ENCODE measurements at regions not wholly inside any gene's neighbourhood (a gene's known extent, or its start where the extent isn't known, plus 50 kb on each side); places are given as distances from the start of the nearest gene placed in this dataset.
"Not testable (repeated sequence)": the region's sequence is repeated elsewhere in the genome, so short reads cannot be mapped to it uniquely, and the experiment has no call there.

GRCh38 chr16:90168349-90169126, 91.4 kb upstream of the PRDM7 start:
- ATAC-seq; intact Hi-C loops (cut with micrococcal nuclease; ENCODE audit: unreplicated experiment); H3K4me2 ChIP-seq (ENCODE audit: control insufficient read depth, insufficient read depth); H3K4me3 ChIP-seq; H3K27ac ChIP-seq (ENCODE audit: control insufficient read depth, insufficient read depth); in situ Hi-C loops (cut with MboI); H3K9ac ChIP-seq (ENCODE audit: control insufficient read depth, insufficient read depth, low read length); BruUV-seq (replicated peaks); H3K36me3 ChIP-seq (ENCODE audit: control insufficient read depth in 2 of 2, insufficient read depth in 2 of 2, low read length in 1 of 2); H2AFZ ChIP-seq (ENCODE audit: control insufficient read depth, low read depth, low read length); POLR2A ChIA-PET; RAD21 ChIA-PET (ENCODE audit: unreplicated experiment); H4K20me1 ChIP-seq (ENCODE audit: control insufficient read depth, insufficient read depth); FAIRE-seq; H3K79me2 ChIP-seq (ENCODE audit: control insufficient read depth, insufficient read depth, low read length); H3K4me1 ChIP-seq (ENCODE audit: control insufficient read depth, insufficient read depth, low read length); H3K27me3 ChIP-seq (replicated peaks in 1 of 2; ENCODE audit: control insufficient read depth in 2 of 2, insufficient read depth in 2 of 2, low read length in 1 of 2); H3K9me3 ChIP-seq (replicated peaks; ENCODE audit: control insufficient read depth, insufficient read depth, low read length); SMC1A ChIA-PET (ENCODE audit: uncharacterized antibody, unreplicated experiment); DNase-seq (ENCODE audit: low read depth, low spot score); CTCF ChIA-PET: not testable (repeated sequence)
- 83% methylated on average over 14 of the region's 38 CpGs for WGBS (ENCODE audit: insufficient coverage, insufficient replicate concordance, low lambda C conversion rate, missing lambda C conversion rate)

GRCh38 chr16:90167734-90168133, 90.6 kb upstream of the PRDM7 start:
- H3K4me2 ChIP-seq (ENCODE audit: control insufficient read depth, insufficient read depth); H3K27ac ChIP-seq (ENCODE audit: control insufficient read depth, insufficient read depth); CTCF ChIA-PET; H3K79me2 ChIP-seq (ENCODE audit: control insufficient read depth, insufficient read depth, low read length); H3K9me3 ChIP-seq (replicated peaks; ENCODE audit: control insufficient read depth, insufficient read depth, low read length); POLR2A ChIA-PET; H3K36me3 ChIP-seq (ENCODE audit: control insufficient read depth in 2 of 2, insufficient read depth in 2 of 2, low read length in 1 of 2); H3K9ac ChIP-seq (ENCODE audit: control insufficient read depth, insufficient read depth, low read length); DNase-seq (ENCODE audit: low read depth, low spot score); H3K27me3 ChIP-seq (replicated peaks in 1 of 2; ENCODE audit: control insufficient read depth in 2 of 2, insufficient read depth in 2 of 2, low read length in 1 of 2); FAIRE-seq; H2AFZ ChIP-seq (ENCODE audit: control insufficient read depth, low read depth, low read length); H4K20me1 ChIP-seq (ENCODE audit: control insufficient read depth, insufficient read depth); H3K4me1 ChIP-seq (ENCODE audit: control insufficient read depth, insufficient read depth, low read length); SMC1A ChIA-PET (ENCODE audit: uncharacterized antibody, unreplicated experiment); RAD21 ChIA-PET (ENCODE audit: unreplicated experiment); ATAC-seq; BruUV-seq (replicated peaks); intact Hi-C loops (cut with micrococcal nuclease; ENCODE audit: unreplicated experiment); H3K4me3 ChIP-seq; in situ Hi-C loops (cut with MboI): not testable (repeated sequence)
- WGBS (ENCODE audit: insufficient coverage, insufficient replicate concordance, low lambda C conversion rate, missing lambda C conversion rate): 73% methylated on average over 5 of the region's 19 CpGs

- ATAC-seq; CTCF ChIA-PET; in situ Hi-C loops (cut with MboI); H4K20me1 ChIP-seq (ENCODE audit: control insufficient read depth, insufficient read depth); H3K4me2 ChIP-seq (ENCODE audit: control insufficient read depth, insufficient read depth); H2AFZ ChIP-seq (ENCODE audit: control insufficient read depth, low read depth, low read length); H3K36me3 ChIP-seq (ENCODE audit: control insufficient read depth in 2 of 2, insufficient read depth in 2 of 2, low read length in 1 of 2); H3K79me2 ChIP-seq (ENCODE audit: control insufficient read depth, insufficient read depth, low read length); H3K9me3 ChIP-seq (replicated peaks; ENCODE audit: control insufficient read depth, insufficient read depth, low read length); SMC1A ChIA-PET (ENCODE audit: uncharacterized antibody, unreplicated experiment); intact Hi-C loops (cut with micrococcal nuclease; ENCODE audit: unreplicated experiment); H3K9ac ChIP-seq (ENCODE audit: control insufficient read depth, insufficient read depth, low read length); H3K27ac ChIP-seq (ENCODE audit: control insufficient read depth, insufficient read depth); POLR2A ChIA-PET; H3K27me3 ChIP-seq (replicated peaks in 1 of 2; ENCODE audit: control insufficient read depth in 2 of 2, insufficient read depth in 2 of 2, low read length in 1 of 2); H3K4me3 ChIP-seq; H3K4me1 ChIP-seq (ENCODE audit: control insufficient read depth, insufficient read depth, low read length); DNase-seq (ENCODE audit: low read depth, low spot score); FAIRE-seq; RAD21 ChIA-PET (ENCODE audit: unreplicated experiment): not testable (repeated sequence)
- TSS peak; percentile 81 for BruUV-seq (replicated peaks)
- WGBS (ENCODE audit: insufficient coverage, insufficient replicate concordance, low lambda C conversion rate, missing lambda C conversion rate): 66% methylated on average over 3 of the region's 12 CpGs
These were observed 89.8 kb upstream of the PRDM7 start for GRCh38 chr16:90166679-90167556.

- H3K27me3 ChIP-seq (replicated peaks in 1 of 2; ENCODE audit: control insufficient read depth in 2 of 2, insufficient read depth in 2 of 2, low read length in 1 of 2); H3K27ac ChIP-seq (ENCODE audit: control insufficient read depth, insufficient read depth); H3K4me3 ChIP-seq; RAD21 ChIA-PET (ENCODE audit: unreplicated experiment); H3K4me2 ChIP-seq (ENCODE audit: control insufficient read depth, insufficient read depth); DNase-seq (ENCODE audit: low read depth, low spot score); BruUV-seq (replicated peaks); H2AFZ ChIP-seq (ENCODE audit: control insufficient read depth, low read depth, low read length); H3K9ac ChIP-seq (ENCODE audit: control insufficient read depth, insufficient read depth, low read length); H3K9me3 ChIP-seq (replicated peaks; ENCODE audit: control insufficient read depth, insufficient read depth, low read length); in situ Hi-C loops (cut with MboI); FAIRE-seq; CTCF ChIA-PET; H4K20me1 ChIP-seq (ENCODE audit: control insufficient read depth, insufficient read depth); POLR2A ChIA-PET; H3K4me1 ChIP-seq (ENCODE audit: control insufficient read depth, insufficient read depth, low read length); H3K36me3 ChIP-seq (ENCODE audit: control insufficient read depth in 2 of 2, insufficient read depth in 2 of 2, low read length in 1 of 2); intact Hi-C loops (cut with micrococcal nuclease; ENCODE audit: unreplicated experiment); ATAC-seq; H3K79me2 ChIP-seq (ENCODE audit: control insufficient read depth, insufficient read depth, low read length); SMC1A ChIA-PET (ENCODE audit: uncharacterized antibody, unreplicated experiment): not testable (repeated sequence)
- no CpG with 5 or more reads among the region's 4 CpGs for WGBS (ENCODE audit: insufficient coverage, insufficient replicate concordance, low lambda C conversion rate, missing lambda C conversion rate)
These were observed 73.9 kb upstream of the PRDM7 start for GRCh38 chr16:90151027-90151426.
